ENCODE measurements at regions not wholly inside any gene's neighbourhood (a gene's known extent, or its start where the extent isn't known, plus 50 kb on each side); places are given as distances from the start of the nearest gene placed in this dataset.

GRCh38 chr18:23316316-23316715 is 136.8 kb upstream of the RIOK3 start:
- intact Hi-C loops (cut with DNase I) = loop anchor here (10.0 kb wide), 1 partner anchor 72 kb away; no protein-coding TSS in a partner anchor
- FAIRE-seq = no peak

GRCh38 chr18:23316988-23317387 is 136.1 kb upstream of the RIOK3 start:
- Histone ChIP-seq H3K27me3 (ENCODE audit: control insufficient read depth, insufficient read depth, low read length) (no peaks in the 10 kb centered on the region), H3K36me3 (ENCODE audit: control insufficient read depth in 2 of 3, insufficient read depth in 3 of 3, low read length in 3 of 3) (no peaks in the 10 kb centered on the region), H3K9ac (ENCODE audit: low read length in 3 of 3) (no peak overlapping the region), H3K4me3 (ENCODE audit: low read length in 3 of 3) (no peak overlapping the region), H3K9me3 (ENCODE audit: control insufficient read depth in 2 of 3, insufficient read depth in 1 of 3, low read length in 3 of 3) (no peaks in the 10 kb centered on the region), H3K4me1 (ENCODE audit: control insufficient read depth in 2 of 3, insufficient read depth in 2 of 3, low read depth in 1 of 3, low read length in 3 of 3) (peaks cover 0 to 5% (median 2%) of the 10 kb centered on the region in 3 donors), H3K27ac (ENCODE audit: low read depth in 2 of 2, low read length in 2 of 2) (no peak overlapping the region)
- TF ChIP-seq, protein P1, sequence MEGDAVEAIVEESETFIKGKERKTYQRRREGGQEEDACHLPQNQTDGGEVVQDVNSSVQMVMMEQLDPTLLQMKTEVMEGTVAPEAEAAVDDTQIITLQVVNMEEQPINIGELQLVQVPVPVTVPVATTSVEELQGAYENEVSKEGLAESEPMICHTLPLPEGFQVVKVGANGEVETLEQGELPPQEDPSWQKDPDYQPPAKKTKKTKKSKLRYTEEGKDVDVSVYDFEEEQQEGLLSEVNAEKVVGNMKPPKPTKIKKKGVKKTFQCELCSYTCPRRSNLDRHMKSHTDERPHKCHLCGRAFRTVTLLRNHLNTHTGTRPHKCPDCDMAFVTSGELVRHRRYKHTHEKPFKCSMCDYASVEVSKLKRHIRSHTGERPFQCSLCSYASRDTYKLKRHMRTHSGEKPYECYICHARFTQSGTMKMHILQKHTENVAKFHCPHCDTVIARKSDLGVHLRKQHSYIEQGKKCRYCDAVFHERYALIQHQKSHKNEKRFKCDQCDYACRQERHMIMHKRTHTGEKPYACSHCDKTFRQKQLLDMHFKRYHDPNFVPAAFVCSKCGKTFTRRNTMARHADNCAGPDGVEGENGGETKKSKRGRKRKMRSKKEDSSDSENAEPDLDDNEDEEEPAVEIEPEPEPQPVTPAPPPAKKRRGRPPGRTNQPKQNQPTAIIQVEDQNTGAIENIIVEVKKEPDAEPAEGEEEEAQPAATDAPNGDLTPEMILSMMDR (IDR thresholded peaks at IDR 0.05; ENCODE audit: borderline replicate concordance, extremely low read depth, insufficient read depth) = no peak
- DNase-seq = no peak
- FAIRE-seq = no peak
- intact Hi-C loops (cut with DNase I) = loop anchor here (10.0 kb wide), 1 partner anchor 72 kb away; no protein-coding TSS in a partner anchor

More at GRCh38 chr18:23316316-23316715, 136.8 kb upstream of the RIOK3 start:
- no peaks in the 10 kb centered on the region for H3K27me3 ChIP-seq (ENCODE audit: control insufficient read depth, insufficient read depth, low read length)
- H3K4me3 ChIP-seq (ENCODE audit: low read length in 3 of 3) = no peak overlapping the region
- DNase-seq = no peak
- H3K4me1 ChIP-seq (ENCODE audit: control insufficient read depth in 2 of 3, insufficient read depth in 2 of 3, low read depth in 1 of 3, low read length in 3 of 3) = peaks cover 0 to 12% (median 5%) of the 10 kb centered on the region in 3 donors
- TF ChIP-seq, protein P1 (IDR thresholded peaks at IDR 0.05; ENCODE audit: borderline replicate concordance, extremely low read depth, insufficient read depth) = no peak
- no peaks in the 10 kb centered on the region for H3K9me3 ChIP-seq (ENCODE audit: control insufficient read depth in 2 of 3, insufficient read depth in 1 of 3, low read length in 3 of 3)
- no peak overlapping the region for H3K27ac ChIP-seq (ENCODE audit: low read depth in 2 of 2, low read length in 2 of 2)
- H3K9ac ChIP-seq (ENCODE audit: low read length in 3 of 3) = no peak overlapping the region
- no peaks in the 10 kb centered on the region for H3K36me3 ChIP-seq (ENCODE audit: control insufficient read depth in 2 of 3, insufficient read depth in 3 of 3, low read length in 3 of 3)

DNA sequence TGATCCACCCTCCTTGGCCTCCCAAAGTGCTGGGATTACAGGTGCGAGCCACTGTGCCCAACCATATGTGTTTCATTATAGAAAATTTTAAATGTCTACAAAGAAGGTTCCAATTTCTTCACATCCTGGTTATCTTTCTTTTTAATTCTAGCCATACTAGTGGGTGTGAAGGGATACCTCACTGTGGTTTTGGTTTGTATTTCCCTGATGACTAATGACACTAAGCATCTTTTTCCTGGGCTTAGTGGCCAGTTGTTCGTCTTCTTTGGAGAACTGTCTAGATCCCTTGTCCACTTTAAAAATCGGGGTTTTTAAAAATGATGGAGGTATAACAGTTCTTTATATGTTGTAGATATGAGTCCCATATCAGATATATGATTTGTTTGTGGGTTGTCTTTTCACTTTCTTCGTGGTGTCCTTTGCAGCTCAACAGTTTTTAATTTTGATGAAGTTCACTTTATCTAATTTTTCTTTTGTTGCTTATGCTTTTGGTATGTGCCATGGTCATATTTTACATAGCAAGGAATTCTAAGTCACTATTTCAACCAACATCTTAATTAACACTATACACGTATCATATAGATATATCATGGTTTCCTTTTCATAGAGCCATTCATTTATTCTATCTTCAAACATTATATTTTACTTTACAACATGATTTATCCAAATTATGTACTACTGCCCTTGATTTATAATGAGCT is 135.0 kb upstream of the RIOK3 start:
- no peak for FAIRE-seq
- H3K9ac ChIP-seq (ENCODE audit: low read length in 3 of 3) = no peak overlapping the region
- no peaks in the 10 kb centered on the region for H3K36me3 ChIP-seq (ENCODE audit: control insufficient read depth in 2 of 3, insufficient read depth in 3 of 3, low read length in 3 of 3)
- no peak overlapping the region for H3K27ac ChIP-seq (ENCODE audit: low read depth in 2 of 2, low read length in 2 of 2)
- H3K27me3 ChIP-seq (ENCODE audit: control insufficient read depth, insufficient read depth, low read length) = no peaks in the 10 kb centered on the region
- H3K4me1 ChIP-seq (ENCODE audit: control insufficient read depth in 2 of 3, insufficient read depth in 2 of 3, low read depth in 1 of 3, low read length in 3 of 3) = no peaks in the 10 kb centered on the region
- intact Hi-C loops (cut with DNase I) = loop anchor here (10.0 kb wide), 1 partner anchor 73 kb away; no protein-coding TSS in a partner anchor
- DNase-seq = no peak
- no peak overlapping the region for H3K4me3 ChIP-seq (ENCODE audit: low read length in 3 of 3)
- no peaks in the 10 kb centered on the region for H3K9me3 ChIP-seq (ENCODE audit: control insufficient read depth in 2 of 3, insufficient read depth in 1 of 3, low read length in 3 of 3)
- TF ChIP-seq, protein P1 (IDR thresholded peaks at IDR 0.05; ENCODE audit: borderline replicate concordance, extremely low read depth, insufficient read depth) = no peak
